GM12873 (cell line): ENCODE measurements at regions not wholly inside any gene's neighbourhood (a gene's known extent, or its start where the extent isn't known, plus 50 kb on each side); places are given as distances from the start of the nearest gene placed in this dataset.

Experiments used
- CTCF ChIP-seq: IDR thresholded peaks from 2 replicates; pipeline ENCODE4 v1.5.1; 2012; ENCODE audit warnings: low read depth, mild to moderate bottlenecking, moderate library complexity, low read length, control low read depth; ENCODE audit not compliant: insufficient read depth; ENCODE audit errors: missing control alignments

GRCh38 chr17:6941989-6942388 is 53.9 kb upstream of the ALOX12 start:
- no peak for TF ChIP-seq CTCF

- no peak for TF ChIP-seq CTCF
Measured at GRCh38 chr17:6943406-6943805, 52.4 kb upstream of the ALOX12 start.
